Stimulated activated CD8-positive, alpha-beta memory T cell treated with anti-CD3 and anti-CD28 coated beads, Interleukin-15, amount 100 ng/mL, for 24 hours (primary cell): ENCODE measurements at regions not wholly inside any gene's neighbourhood (a gene's known extent, or its start where the extent isn't known, plus 50 kb on each side); places are given as distances from the start of the nearest gene placed in this dataset.

Experiments
- DNase-seq: peaks from one replicate; pipeline ENCODE4 v3.0.0-alpha.2; 2020; ENCODE audit warnings: low read depth

- DNase-seq = no peak
Observed at GRCh38 chr18:39441648-39442047, 1876.0 kb upstream of the CELF4 start.

- no peak for DNase-seq
Observed at GRCh38 chr18:39435996-39436395, 1870.4 kb upstream of the CELF4 start.

GRCh38 chr18:39435209-39435608, 1869.6 kb upstream of the CELF4 start:
- DNase-seq = no peak

- no peak for DNase-seq
Observed at GRCh38 chr18:39434223-39434920, 1868.8 kb upstream of the CELF4 start.

- no peak for DNase-seq
Observed at GRCh38 chr18:39425172-39425850, 1859.7 kb upstream of the CELF4 start.

- DNase-seq = no peak
Observed at GRCh38 chr18:39424261-39424660, 1858.7 kb upstream of the CELF4 start.

GRCh38 chr18:39421276-39421675, 1855.7 kb upstream of the CELF4 start:
- no peak for DNase-seq

- DNase-seq = no peak
Observed at GRCh38 chr18:39419315-39419714, 1853.7 kb upstream of the CELF4 start.

- DNase-seq = no peak
Observed at GRCh38 chr18:39415471-39415870, 1849.9 kb upstream of the CELF4 start.

GRCh38 chr18:39414009-39414700, 1848.6 kb upstream of the CELF4 start:
- DNase-seq = no peak

GRCh38 chr18:39406941-39407340, 1841.3 kb upstream of the CELF4 start:
- no peak for DNase-seq

GRCh38 chr18:39403121-39403520, 1837.5 kb upstream of the CELF4 start:
- no peak for DNase-seq

GRCh38 chr18:39399662-39400061, 1834.1 kb upstream of the CELF4 start:
- DNase-seq = no peak

- no peak for DNase-seq
Observed at GRCh38 chr18:39396168-39396567, 1830.6 kb upstream of the CELF4 start.

- no peak for DNase-seq
Observed at GRCh38 chr18:39389800-39390379, 1824.3 kb upstream of the CELF4 start.

- DNase-seq = no peak
Observed at GRCh38 chr18:39380866-39381265, 1815.3 kb upstream of the CELF4 start.

- no peak for DNase-seq
Observed at GRCh38 chr18:39380186-39380725, 1814.7 kb upstream of the CELF4 start.

GRCh38 chr18:39375066-39375465, 1809.5 kb upstream of the CELF4 start:
- no peak for DNase-seq

- DNase-seq = no peak
Observed at GRCh38 chr18:39371996-39372395, 1806.4 kb upstream of the CELF4 start.

GRCh38 chr18:39366656-39367055, 1801.1 kb upstream of the CELF4 start:
- no peak for DNase-seq

- DNase-seq = no peak
Observed at GRCh38 chr18:39365836-39366485, 1800.4 kb upstream of the CELF4 start.

GRCh38 chr18:39360072-39360471, 1794.5 kb upstream of the CELF4 start:
- DNase-seq = no peak
